VCaP (cell line): ENCODE measurements at regions not wholly inside any gene's neighbourhood (a gene's known extent, or its start where the extent isn't known, plus 50 kb on each side); places are given as distances from the start of the nearest gene placed in this dataset.
"Not testable (repeated sequence)": the region's sequence is repeated elsewhere in the genome, so short reads cannot be mapped to it uniquely, and the experiment has no call there.

Experiments used
- H3K27ac ChIP-seq: fragments of 450-650 bp; 2 replicates; pipeline ENCODE4 v1.5.1; 2017
- CTCF ChIP-seq: fragments of 450-650 bp; conservative IDR thresholded peaks from 2 replicates; pipeline ENCODE4 v1.5.1; 2017; ENCODE audit warnings: mild to moderate bottlenecking, moderate library complexity

GRCh38 chr1:65596768-65597167 is 176.3 kb downstream of the LEPR start:
- TF ChIP-seq CTCF = no peak
- no peak overlapping the region for H3K27ac ChIP-seq

GRCh38 chr1:65605621-65606020 is 185.2 kb downstream of the LEPR start:
- no peak for TF ChIP-seq CTCF
- H3K27ac ChIP-seq = no peak overlapping the region

- no peak overlapping the region for H3K27ac ChIP-seq
- no peak for TF ChIP-seq CTCF
These were observed 186.0 kb downstream of the LEPR start for GRCh38 chr1:65606426-65606825.

- H3K27ac ChIP-seq = no peak overlapping the region
- TF ChIP-seq CTCF = no peak
These were observed 178.8 kb upstream of the PDE4B start for GRCh38 chr1:65613884-65614283.

- TF ChIP-seq CTCF = no peak
- no peak overlapping the region for H3K27ac ChIP-seq
These were observed 176.8 kb upstream of the PDE4B start for GRCh38 chr1:65615859-65616258.

- H3K27ac ChIP-seq = not testable (repeated sequence)
These were observed 171.0 kb upstream of the PDE4B start for GRCh38 chr1:65621721-65622120.

- TF ChIP-seq CTCF = no peak
- no peak overlapping the region for H3K27ac ChIP-seq
These were observed 168.8 kb upstream of the PDE4B start for GRCh38 chr1:65623895-65624294.

GRCh38 chr1:65625528-65625927 is 167.2 kb upstream of the PDE4B start:
- TF ChIP-seq CTCF = no peak
- H3K27ac ChIP-seq = no peak overlapping the region
